ENCODE measurements at regions not wholly inside any gene's neighbourhood (a gene's known extent, or its start where the extent isn't known, plus 50 kb on each side); places are given as distances from the start of the nearest gene placed in this dataset.

DNA sequence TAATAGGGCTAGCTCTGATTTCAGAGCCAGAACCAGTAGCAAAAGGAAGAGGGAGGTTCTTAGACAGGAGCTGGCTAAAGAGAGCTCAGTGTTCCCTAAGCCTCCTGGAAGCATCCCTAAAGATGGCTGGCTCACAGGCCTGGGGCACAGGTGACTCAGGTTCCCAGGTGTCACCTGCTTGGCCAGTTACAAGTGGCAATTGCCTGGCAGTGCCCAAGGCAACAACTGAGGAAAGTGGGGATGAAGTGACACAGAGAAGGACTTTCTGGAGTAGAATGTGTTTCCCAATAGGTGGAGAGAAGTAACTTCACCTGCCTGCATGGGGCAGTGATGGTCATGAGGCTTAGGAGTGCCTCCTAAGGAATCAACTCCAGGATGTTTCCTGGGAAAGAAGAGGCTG lies 66.5 kb upstream of the EEPD1 start:
- Mint-ChIP-seq H3K4me3 (no peak overlapping the region), H3K4me1 (ENCODE audit: low read depth in 2 of 2) (no peaks in the 10 kb centered on the region), H3K27ac (no peak overlapping the region), H3K9me3 (no peaks in the 10 kb centered on the region), H3K27me3 (peaks cover 18% of the 10 kb centered on the region in 2 donors), H3K36me3 (ENCODE audit: insufficient read depth) (no peaks in the 10 kb centered on the region)
- DNase-seq (no peak), ATAC-seq (replicated peaks) (no peak)

DNA sequence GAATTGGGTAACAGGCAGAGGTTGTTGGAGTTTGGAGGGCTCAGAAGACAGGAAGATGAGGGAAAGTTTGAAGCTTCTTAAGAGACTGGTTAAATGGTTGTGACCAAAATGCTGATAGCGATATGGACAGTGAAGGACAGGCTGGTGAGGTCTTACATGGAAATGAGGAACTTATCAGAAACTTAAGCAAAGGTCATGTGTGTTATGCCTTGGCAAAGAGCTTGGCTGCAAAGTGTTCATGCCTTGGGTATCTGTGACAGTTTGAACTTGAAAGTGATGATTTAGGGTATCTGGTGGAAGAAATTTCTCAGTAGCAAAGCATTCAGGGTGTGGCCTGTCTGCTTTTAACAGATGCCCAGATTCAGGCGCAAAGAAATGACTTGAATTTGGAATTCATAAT lies 64.5 kb upstream of the EEPD1 start:
- Mint-ChIP-seq H3K27ac (no peak overlapping the region), H3K27me3 (peaks cover 0 to under 1% of the 10 kb centered on the region in 2 donors), H3K9me3 (no peaks in the 10 kb centered on the region)

DNA sequence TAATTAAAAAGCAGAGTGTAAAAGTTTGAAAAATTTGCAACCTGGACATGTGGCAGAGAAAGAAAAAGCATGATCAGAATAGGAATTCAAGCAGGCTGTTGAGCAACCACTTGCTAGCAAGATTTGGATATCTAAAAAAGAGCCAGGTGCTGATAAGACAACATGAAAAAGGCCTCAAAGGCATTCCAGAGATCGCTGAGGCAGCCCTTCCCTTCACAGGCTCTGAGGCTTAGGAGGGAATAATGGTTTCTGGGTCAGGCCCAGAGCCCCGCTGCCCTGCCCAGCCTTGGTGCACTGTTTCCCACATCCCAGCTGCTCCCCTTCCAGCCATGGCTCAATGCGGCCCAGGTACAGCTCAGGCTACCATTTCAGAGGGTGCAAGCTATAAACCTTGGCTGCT lies 64.1 kb upstream of the EEPD1 start:
- DNase-seq (no peak), ATAC-seq (replicated peaks) (no peak)
- Mint-ChIP-seq H3K36me3 (ENCODE audit: insufficient read depth) (no peaks in the 10 kb centered on the region), H3K27ac (no peak overlapping the region), H3K27me3 (no peaks in the 10 kb centered on the region), H3K9me3 (no peaks in the 10 kb centered on the region), H3K4me3 (no peak overlapping the region), H3K4me1 (ENCODE audit: low read depth in 2 of 2) (no peaks in the 10 kb centered on the region)

More for the DNA sequence above, 64.5 kb upstream of the EEPD1 start:
- ATAC-seq (replicated peaks) (no peak), DNase-seq (no peak)
- H3K4me1 Mint-ChIP-seq (ENCODE audit: low read depth in 2 of 2) = no peaks in the 10 kb centered on the region
- no peaks in the 10 kb centered on the region for H3K36me3 Mint-ChIP-seq (ENCODE audit: insufficient read depth)
- H3K4me3 Mint-ChIP-seq = no peak overlapping the region

DNA sequence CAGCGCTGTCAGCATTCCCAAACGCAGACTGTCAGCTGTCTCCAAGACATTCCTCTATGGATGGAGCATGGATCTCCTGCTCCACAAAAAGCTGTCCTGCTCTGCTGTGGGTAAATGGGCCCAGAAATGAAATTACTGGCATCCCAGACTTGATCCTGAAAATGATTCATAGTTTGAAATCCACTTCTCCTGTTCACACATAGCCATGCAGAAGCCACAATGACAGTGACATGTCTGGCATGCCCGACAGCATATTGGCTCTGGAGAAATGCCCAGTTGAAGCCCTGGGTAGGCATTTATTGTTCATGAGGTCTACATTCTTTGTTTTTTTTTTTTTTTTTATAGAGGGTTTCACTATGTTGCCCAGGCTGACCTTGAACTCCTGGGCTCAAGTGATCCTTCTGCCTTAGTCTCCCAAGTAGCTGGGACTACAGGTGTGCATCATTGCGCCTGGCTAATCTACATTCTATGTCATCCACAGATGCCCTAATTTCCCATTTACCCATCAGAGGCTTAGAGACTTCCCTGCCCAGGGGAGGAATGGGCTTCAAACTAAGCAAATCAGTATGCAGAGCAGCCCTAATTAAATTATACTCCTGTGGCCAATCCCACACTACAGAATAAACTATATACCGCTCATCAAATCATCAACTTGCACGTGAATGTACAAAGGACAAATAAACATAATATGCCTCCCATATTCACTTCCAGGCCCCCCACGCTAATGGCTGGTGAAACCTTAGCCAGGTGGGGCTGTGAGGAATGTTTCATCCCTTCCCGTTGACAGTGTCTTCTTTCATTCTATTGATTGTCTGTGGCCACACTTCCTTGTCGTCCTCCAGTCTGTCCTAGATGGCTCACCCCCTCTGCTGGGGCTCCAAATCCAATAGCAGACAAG lies 61.8 kb upstream of the EEPD1 start:
- no peak for ATAC-seq (replicated peaks)

DNA sequence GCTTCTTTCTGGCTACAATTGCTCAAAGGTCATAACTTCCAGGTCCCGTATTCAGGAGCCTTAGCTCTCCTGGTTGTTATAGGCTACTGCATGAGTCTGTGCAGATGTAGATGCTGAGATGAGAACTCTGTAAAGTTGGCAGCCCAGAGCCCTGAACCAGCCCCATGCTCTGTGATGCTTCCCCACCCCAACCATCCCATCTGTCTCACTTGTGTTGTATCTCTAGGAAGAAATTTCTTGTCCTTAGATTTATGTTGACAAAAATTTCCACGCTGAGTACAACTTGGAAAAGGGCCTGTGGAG lies 61.2 kb upstream of the EEPD1 start:
- Mint-ChIP-seq H3K4me3 (no peak overlapping the region), H3K27me3 (peaks cover 0 to 6% of the 10 kb centered on the region in 2 donors), H3K36me3 (ENCODE audit: insufficient read depth) (no peaks in the 10 kb centered on the region), H3K4me1 (ENCODE audit: low read depth in 2 of 2) (no peaks in the 10 kb centered on the region), H3K9me3 (no peaks in the 10 kb centered on the region), H3K27ac (no peak overlapping the region)
- ATAC-seq (replicated peaks) (no peak), DNase-seq (no peak)

More for the DNA sequence above, 61.8 kb upstream of the EEPD1 start:
- Mint-ChIP-seq H3K27me3 (peaks cover 0 to 6% of the 10 kb centered on the region in 2 donors), H3K27ac (no peak overlapping the region), H3K4me3 (no peak overlapping the region), H3K9me3 (no peaks in the 10 kb centered on the region), H3K4me1 (ENCODE audit: low read depth in 2 of 2) (no peaks in the 10 kb centered on the region), H3K36me3 (ENCODE audit: insufficient read depth) (no peaks in the 10 kb centered on the region)
- DNase-seq = no peak

DNA sequence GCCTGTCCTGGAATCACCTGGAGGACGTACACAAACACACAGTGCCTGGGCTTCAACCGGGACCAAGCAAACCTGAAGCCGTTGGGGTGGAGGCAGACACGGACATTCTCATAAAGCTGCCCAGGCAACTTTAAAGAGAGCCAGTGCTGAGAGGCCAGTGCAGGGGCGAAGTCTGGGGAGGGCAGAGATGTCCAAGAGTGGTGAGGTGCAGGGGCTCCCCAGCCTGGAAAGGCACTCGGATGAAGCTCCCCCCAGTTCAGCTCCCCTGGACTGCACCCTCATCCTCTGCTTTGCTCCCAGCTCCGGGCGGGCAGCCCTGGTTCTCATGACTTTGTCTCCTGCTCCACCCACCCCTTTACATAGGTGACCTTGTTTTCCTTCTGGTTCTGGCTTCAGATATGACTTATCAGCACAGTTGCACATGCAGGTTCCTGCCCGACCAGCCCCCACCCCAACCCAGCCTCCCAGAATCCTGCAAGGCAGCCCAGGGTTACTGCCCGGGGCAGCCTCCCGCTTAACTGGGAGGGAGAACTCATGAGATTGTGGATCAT lies 60.8 kb upstream of the EEPD1 start:
- Mint-ChIP-seq H3K4me3 (no peak overlapping the region), H3K9me3 (no peaks in the 10 kb centered on the region), H3K27ac (no peak overlapping the region), H3K36me3 (ENCODE audit: insufficient read depth) (no peaks in the 10 kb centered on the region), H3K27me3 (peaks cover 0 to 6% of the 10 kb centered on the region in 2 donors), H3K4me1 (ENCODE audit: low read depth in 2 of 2) (no peaks in the 10 kb centered on the region)
- ATAC-seq (replicated peaks) = no peak
- DNase-seq = no peak

DNA sequence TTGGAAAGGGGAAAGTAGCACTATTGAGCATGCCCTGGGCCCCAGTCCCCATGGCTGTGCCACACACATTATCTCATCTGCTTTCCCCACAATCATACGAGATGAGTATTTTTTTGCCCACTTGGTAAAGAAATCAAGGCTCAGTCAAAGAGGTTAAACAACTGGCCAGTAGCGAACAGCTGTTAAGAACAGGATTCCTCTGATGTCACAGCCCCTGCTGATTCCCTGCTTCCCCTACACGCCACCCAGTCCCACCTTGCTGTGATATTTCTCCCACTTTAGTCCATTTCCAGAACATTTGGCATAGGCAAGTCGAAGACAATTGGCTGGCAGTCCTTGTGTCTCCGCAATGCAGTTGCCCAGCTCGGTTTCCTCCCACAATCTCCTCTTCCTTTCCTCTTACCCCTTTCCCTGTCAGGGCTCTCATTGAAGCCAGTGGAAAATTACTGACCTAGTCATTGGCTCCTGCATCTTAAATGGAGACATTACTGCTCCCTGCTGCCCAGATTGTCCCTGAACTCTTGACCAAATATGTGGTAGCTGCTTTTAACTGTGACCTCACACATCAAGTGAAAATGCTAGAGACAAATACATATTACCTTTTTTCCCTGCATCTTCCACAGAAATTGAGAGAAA lies 56.5 kb upstream of the EEPD1 start:
- Mint-ChIP-seq H3K4me3 (no peak overlapping the region), H3K27me3 (peaks cover 0 to 6% of the 10 kb centered on the region in 2 donors), H3K4me1 (ENCODE audit: low read depth in 2 of 2) (no peaks in the 10 kb centered on the region), H3K27ac (no peak overlapping the region), H3K36me3 (ENCODE audit: insufficient read depth) (no peaks in the 10 kb centered on the region), H3K9me3 (no peaks in the 10 kb centered on the region)
- DNase-seq (no peak), ATAC-seq (replicated peaks) (no peak)

DNA sequence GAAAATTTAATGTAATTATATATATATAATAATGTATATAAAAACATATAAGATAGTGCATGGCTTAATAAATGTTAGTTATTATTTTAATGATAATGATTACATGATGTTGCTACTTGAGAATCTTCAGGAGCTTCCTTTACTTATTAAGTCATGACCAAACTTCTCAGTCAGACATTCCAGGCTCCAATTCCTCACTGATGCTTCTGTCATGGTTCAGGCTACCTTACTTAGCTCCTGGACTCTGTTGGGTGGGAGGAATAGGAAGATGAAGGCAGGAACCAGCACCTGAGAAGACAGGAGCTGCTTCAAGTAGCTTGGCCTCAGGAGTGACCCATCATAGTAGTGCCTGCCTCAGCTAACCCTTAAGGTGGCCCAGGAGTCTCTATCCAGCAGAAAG lies 55.0 kb upstream of the EEPD1 start:
- no peaks in the 10 kb centered on the region for H3K4me1 Mint-ChIP-seq (ENCODE audit: low read depth in 2 of 2)
- no peak overlapping the region for H3K4me3 Mint-ChIP-seq
- H3K27me3 Mint-ChIP-seq = peaks cover 0 to 6% of the 10 kb centered on the region in 2 donors
- no peak for ATAC-seq (replicated peaks)
- H3K36me3 Mint-ChIP-seq (ENCODE audit: insufficient read depth) = no peaks in the 10 kb centered on the region
- no peaks in the 10 kb centered on the region for H3K9me3 Mint-ChIP-seq
- H3K27ac Mint-ChIP-seq = no peak overlapping the region
- no peak for DNase-seq

DNA sequence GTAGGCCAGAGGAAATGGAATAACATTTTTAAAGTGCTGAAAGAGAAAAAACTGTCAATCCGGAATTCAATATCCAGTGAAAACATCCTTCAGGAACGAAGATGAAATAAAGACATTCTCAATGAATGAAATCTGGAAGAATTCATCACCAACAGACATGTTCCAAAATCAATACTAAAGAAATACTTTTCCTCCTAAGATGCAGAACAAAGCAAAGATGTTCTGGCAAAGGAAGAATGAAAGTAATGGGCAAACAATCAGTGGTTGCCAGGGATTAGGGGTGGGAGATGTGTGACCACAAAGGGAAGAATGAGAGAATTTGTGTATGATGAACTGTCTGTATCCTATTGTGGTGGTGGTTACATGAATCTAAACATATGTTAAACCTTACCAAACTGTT lies 52.8 kb upstream of the EEPD1 start:
- Mint-ChIP-seq H3K27me3 (peaks cover 0 to 2% of the 10 kb centered on the region in 2 donors), H3K4me1 (ENCODE audit: low read depth in 2 of 2) (no peaks in the 10 kb centered on the region), H3K27ac (no peak overlapping the region), H3K4me3 (no peak overlapping the region), H3K36me3 (ENCODE audit: insufficient read depth) (no peaks in the 10 kb centered on the region), H3K9me3 (no peaks in the 10 kb centered on the region)
- ATAC-seq (replicated peaks) (no peak), DNase-seq (no peak)

DNA sequence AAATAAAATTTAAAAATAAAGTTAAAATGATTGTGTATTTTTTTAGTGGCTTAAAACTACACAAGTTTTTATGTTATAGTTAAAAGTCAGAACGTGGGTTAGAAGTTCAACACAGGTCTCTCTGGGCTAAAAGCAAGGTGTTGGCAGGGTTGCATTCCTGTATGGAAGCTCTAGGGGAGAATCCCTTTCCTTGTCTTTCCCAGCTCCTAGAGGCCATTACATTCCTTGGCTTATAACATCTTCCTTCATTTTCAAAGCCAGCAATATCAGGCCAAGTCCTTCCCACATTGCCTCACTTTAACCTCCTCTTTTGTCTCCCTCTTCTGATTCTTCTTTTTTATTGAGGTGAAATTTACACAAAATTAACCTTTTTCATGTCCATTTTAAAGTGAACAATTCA lies 52.4 kb upstream of the EEPD1 start:
- no peak overlapping the region for H3K27ac Mint-ChIP-seq
- H3K36me3 Mint-ChIP-seq (ENCODE audit: insufficient read depth) = no peaks in the 10 kb centered on the region
- no peaks in the 10 kb centered on the region for H3K27me3 Mint-ChIP-seq
- DNase-seq = no peak
- H3K4me3 Mint-ChIP-seq = no peak overlapping the region
- ATAC-seq (replicated peaks) = no peak
- H3K4me1 Mint-ChIP-seq (ENCODE audit: low read depth in 2 of 2) = no peaks in the 10 kb centered on the region
- H3K9me3 Mint-ChIP-seq = no peaks in the 10 kb centered on the region

Data from effector memory CD8-positive, alpha-beta T cell (primary cell).